ENCODE measurements at regions not wholly inside any gene's neighbourhood (a gene's known extent, or its start where the extent isn't known, plus 50 kb on each side); places are given as distances from the start of the nearest gene placed in this dataset.

- no peaks in the 10 kb centered on the region for H3K9me3 ChIP-seq
- ATAC-seq (no peak), DNase-seq (no peak)
- no peaks in the 10 kb centered on the region for H3K27me3 ChIP-seq
- 67 to 72% (median 71%) methylated on average over 1 of the region's 1 CpG for WGBS, 4 donors
- H3K36me3 ChIP-seq, result no peaks in the 10 kb centered on the region
- TF ChIP-seq CTCF (IDR thresholded peaks at IDR 0.05) (no peak), POLR2A (IDR thresholded peaks at IDR 0.05) (no peak)
- no peak overlapping the region for H3K4me3 ChIP-seq
- peak overlapping the region in 6 of 12 donors; percentile 23 to 59 (median 27) for H3K27ac ChIP-seq
- no peaks in the 10 kb centered on the region for H3K4me1 ChIP-seq
- intact Hi-C loops (cut with DNase I), result no loop called here
Observed at GRCh38 chr7:118572604-118573003, 348.1 kb downstream of the ANKRD7 start.

DNA sequence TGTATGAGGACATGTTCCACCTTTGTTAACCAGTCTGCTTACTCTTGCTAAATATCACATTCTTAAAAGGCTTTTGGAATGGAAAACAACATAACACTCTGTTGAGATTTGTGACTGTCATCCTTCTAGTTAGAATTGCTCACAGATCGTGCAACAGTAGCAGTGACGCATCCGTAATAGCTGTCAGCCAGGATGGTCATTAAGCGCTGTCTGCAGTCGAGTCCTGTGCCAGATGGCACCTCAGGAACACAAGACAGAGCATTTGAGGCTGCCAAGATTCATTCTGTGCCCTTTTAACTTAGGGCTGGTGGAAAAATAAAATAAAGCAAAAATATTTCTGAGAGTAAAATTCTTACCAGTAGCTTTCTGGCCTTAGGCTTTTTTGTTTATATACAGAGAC lies 348.6 kb downstream of the ANKRD7 start:
- intact Hi-C loops (cut with DNase I), result no loop called here
- DNase-seq (peak in 1 of 5 donors; percentile 11), ATAC-seq (peak; percentile 84 to 95 (median 88))
- peak overlapping the region in 3 of 12 donors; percentile 18 to 59 (median 24) for H3K27ac ChIP-seq
- H3K4me1 ChIP-seq, result no peaks in the 10 kb centered on the region
- H3K36me3 ChIP-seq, result no peaks in the 10 kb centered on the region
- TF ChIP-seq CTCF (IDR thresholded peaks at IDR 0.05) (no peak), POLR2A (IDR thresholded peaks at IDR 0.05) (no peak)
- no peaks in the 10 kb centered on the region for H3K27me3 ChIP-seq
- WGBS, 4 donors, result 57 to 78% (median 72%) methylated on average over 5 of the region's 5 CpGs
- no peaks in the 10 kb centered on the region for H3K9me3 ChIP-seq
- no peak overlapping the region for H3K4me3 ChIP-seq

- ATAC-seq (peak; percentile 49 to 57 (median 50)), DNase-seq (no peak)
- no peak overlapping the region for H3K4me3 ChIP-seq
- TF ChIP-seq CTCF (IDR thresholded peaks at IDR 0.05) (no peak), POLR2A (IDR thresholded peaks at IDR 0.05) (no peak)
- WGBS, 4 donors, result 35 to 57% (median 48%) methylated on average over 1 of the region's 1 CpG
- H3K27me3 ChIP-seq, result no peaks in the 10 kb centered on the region
- no peaks in the 10 kb centered on the region for H3K9me3 ChIP-seq
- peak overlapping the region in 3 of 12 donors; percentile 13 to 37 (median 31) for H3K27ac ChIP-seq
- H3K4me1 ChIP-seq, result no peaks in the 10 kb centered on the region
- intact Hi-C loops (cut with DNase I), result no loop called here
- no peaks in the 10 kb centered on the region for H3K36me3 ChIP-seq
Observed at GRCh38 chr7:118575393-118575948, 351.0 kb downstream of the ANKRD7 start.

- Histone ChIP-seq H3K4me1 (no peaks in the 10 kb centered on the region), H3K9me3 (no peaks in the 10 kb centered on the region), H3K27ac (no peak overlapping the region), H3K36me3 (no peaks in the 10 kb centered on the region), H3K27me3 (no peaks in the 10 kb centered on the region), H3K4me3 (no peak overlapping the region)
- intact Hi-C loops (cut with DNase I), result no loop called here
- no peak for TF ChIP-seq POLR2A (IDR thresholded peaks at IDR 0.05)
- TF ChIP-seq CTCF (IDR thresholded peaks at IDR 0.05), result no peak
- DNase-seq (no peak), ATAC-seq (no peak)
- WGBS, 4 donors, result 39 to 48% (median 44%) methylated on average over 3 of the region's 3 CpGs
Observed at GRCh38 chr7:118580743-118581382, 356.4 kb downstream of the ANKRD7 start.

All from heart left ventricle (tissue), 16 donors.